Vagina (tissue), 2 donors: ENCODE measurements at regions not wholly inside any gene's neighbourhood (a gene's known extent, or its start where the extent isn't known, plus 50 kb on each side); places are given as distances from the start of the nearest gene placed in this dataset.

Experiments
- DNase-seq, 2 donors: peaks; one replicate each; pipeline ENCODE4 v3.0.0-alpha.2; 2017; ENCODE audit errors: extremely low spot score in 2 of 2
- H3K27ac ChIP-seq: fragments of 200-600 bp; sonication (generic); one replicate; pipeline ENCODE4 v1.5.1; 2019
- H3K27me3 ChIP-seq: fragments of 200-600 bp; sonication (generic); one replicate; pipeline ENCODE4 v1.5.1; 2019
- H3K36me3 ChIP-seq, 2 donors: fragments of 200-600 bp; sonication (generic); one replicate each; pipeline ENCODE4 v1.5.1; 2017 to 2019
- H3K4me1 ChIP-seq: fragments of 200-600 bp; sonication (generic); one replicate; pipeline ENCODE4 v1.5.1; 2019
- H3K4me3 ChIP-seq, 2 donors: fragments of 200-600 bp; sonication (generic); 1 replicate in 1 of 2; 2 replicates in 1 of 2; pipeline ENCODE4 v1.5.1; 2016 to 2019
- H3K9me3 ChIP-seq: fragments of 200-600 bp; sonication (generic); one replicate; pipeline ENCODE4 v1.5.1; 2019
- CTCF ChIP-seq, 3 experiments: fragments of 450-650 bp in 2 of 3; fragments of 200-600 bp in 1 of 3; sonication (generic) in 1 of 3; IDR thresholded peaks; one replicate each; pipeline ENCODE4 v1.5.1; 2017 to 2019; ENCODE audit warnings: antibody characterized with exemption in 3 of 3, mild to moderate bottlenecking in 2 of 3, moderate library complexity in 2 of 3
- POLR2A ChIP-seq, 2 donors: fragments of 450-650 bp; IDR thresholded peaks; one replicate each; pipeline ENCODE4 v1.6.1; 2017; ENCODE audit warnings: antibody characterized with exemption in 2 of 2, mild to moderate bottlenecking in 2 of 2, moderate library complexity in 2 of 2
- POLR2AphosphoS5 ChIP-seq, 2 donors: sonication (generic); formaldehyde crosslinking; IDR thresholded peaks; one replicate each; pipeline ENCODE4 v1.9.0; 2017; ENCODE audit warnings: antibody characterized with exemption in 2 of 2, mild to moderate bottlenecking in 2 of 2, low read depth in 1 of 2; ENCODE audit not compliant: insufficient read depth in 1 of 2
- intact Hi-C: fragments of 100-400 bp; cut with DNase I; formaldehyde crosslinking; loops from one replicate; pipeline ENCODE4 v1.15.1; 2023

GRCh38 chr9:1328341-1328740 lies 278.2 kb downstream of the DMRT2 start:
- no peaks in the 10 kb centered on the region for H3K36me3 ChIP-seq
- DNase-seq, result no peak
- no peak overlapping the region for H3K27ac ChIP-seq
- no peaks in the 10 kb centered on the region for H3K27me3 ChIP-seq
- H3K9me3 ChIP-seq, result no peaks in the 10 kb centered on the region
- TF ChIP-seq CTCF (IDR thresholded peaks at IDR 0.05), result no peak
- no peak for TF ChIP-seq POLR2AphosphoS5 (IDR thresholded peaks at IDR 0.05; ENCODE audit: insufficient read depth in 1 of 2, low read depth in 1 of 2)
- no peak for TF ChIP-seq POLR2A (IDR thresholded peaks at IDR 0.05)
- H3K4me1 ChIP-seq, result no peaks in the 10 kb centered on the region
- no peak overlapping the region for H3K4me3 ChIP-seq
- intact Hi-C loops, result no loop called here

- H3K27me3 ChIP-seq, result no peaks in the 10 kb centered on the region
- no peaks in the 10 kb centered on the region for H3K4me1 ChIP-seq
- no peak overlapping the region for H3K27ac ChIP-seq
- intact Hi-C loops, result no loop called here
- TF ChIP-seq CTCF (IDR thresholded peaks at IDR 0.05) (no peak), POLR2A (IDR thresholded peaks at IDR 0.05) (no peak), POLR2AphosphoS5 (IDR thresholded peaks at IDR 0.05; ENCODE audit: insufficient read depth in 1 of 2, low read depth in 1 of 2) (no peak)
- no peaks in the 10 kb centered on the region for H3K9me3 ChIP-seq
- DNase-seq, result no peak
- H3K4me3 ChIP-seq, result no peak overlapping the region
- H3K36me3 ChIP-seq, result no peaks in the 10 kb centered on the region
Observed at GRCh38 chr9:1331546-1332038, 281.4 kb downstream of the DMRT2 start.

GRCh38 chr9:1332156-1332555 lies 282.0 kb downstream of the DMRT2 start:
- no peaks in the 10 kb centered on the region for H3K9me3 ChIP-seq
- H3K27me3 ChIP-seq, result no peaks in the 10 kb centered on the region
- H3K36me3 ChIP-seq, result no peaks in the 10 kb centered on the region
- DNase-seq, result no peak
- TF ChIP-seq CTCF (IDR thresholded peaks at IDR 0.05) (no peak), POLR2A (IDR thresholded peaks at IDR 0.05) (no peak), POLR2AphosphoS5 (IDR thresholded peaks at IDR 0.05; ENCODE audit: insufficient read depth in 1 of 2, low read depth in 1 of 2) (no peak)
- no peaks in the 10 kb centered on the region for H3K4me1 ChIP-seq
- intact Hi-C loops, result no loop called here
- H3K27ac ChIP-seq, result no peak overlapping the region
- H3K4me3 ChIP-seq, result no peak overlapping the region

- Histone ChIP-seq H3K27ac (no peak overlapping the region), H3K36me3 (no peaks in the 10 kb centered on the region), H3K4me3 (no peak overlapping the region), H3K27me3 (no peaks in the 10 kb centered on the region), H3K9me3 (no peaks in the 10 kb centered on the region), H3K4me1 (no peaks in the 10 kb centered on the region)
- DNase-seq, result no peak
- no peak for TF ChIP-seq POLR2AphosphoS5 (IDR thresholded peaks at IDR 0.05; ENCODE audit: insufficient read depth in 1 of 2, low read depth in 1 of 2)
- TF ChIP-seq CTCF (IDR thresholded peaks at IDR 0.05), result no peak
- TF ChIP-seq POLR2A (IDR thresholded peaks at IDR 0.05), result no peak
- intact Hi-C loops, result no loop called here
Observed at GRCh38 chr9:1335174-1335573, 285.0 kb downstream of the DMRT2 start.

- Histone ChIP-seq H3K27ac (no peak overlapping the region), H3K4me3 (no peak overlapping the region), H3K27me3 (no peaks in the 10 kb centered on the region), H3K36me3 (no peaks in the 10 kb centered on the region), H3K9me3 (no peaks in the 10 kb centered on the region), H3K4me1 (no peaks in the 10 kb centered on the region)
- TF ChIP-seq POLR2A (IDR thresholded peaks at IDR 0.05), result no peak
- no peak for TF ChIP-seq POLR2AphosphoS5 (IDR thresholded peaks at IDR 0.05; ENCODE audit: insufficient read depth in 1 of 2, low read depth in 1 of 2)
- TF ChIP-seq CTCF (IDR thresholded peaks at IDR 0.05), result no peak
- intact Hi-C loops, result no loop called here
- no peak for DNase-seq
Observed at GRCh38 chr9:1337169-1337568, 287.0 kb downstream of the DMRT2 start.
